ENCODE measurements at regions not wholly inside any gene's neighbourhood (a gene's known extent, or its start where the extent isn't known, plus 50 kb on each side); places are given as distances from the start of the nearest gene placed in this dataset.

GRCh38 chr12:11593013-11593412, 56.5 kb upstream of the ETV6 start:
- H3K27me3 ChIP-seq (ENCODE audit: control insufficient read depth, insufficient read depth, low read length), result no peaks in the 10 kb centered on the region
- no peak overlapping the region for H3K9ac ChIP-seq (ENCODE audit: low read length)
- H3K4me1 ChIP-seq (ENCODE audit: control insufficient read depth, insufficient read depth, low read length), result peaks cover 20% of the 10 kb centered on the region
- H3K9me3 ChIP-seq (ENCODE audit: control insufficient read depth, insufficient read depth, low read depth, low read length), result 0 out of 2 replicates have a peak, but pooled peaks cover 2% of the 10 kb centered on the region
- H3K27ac ChIP-seq (ENCODE audit: low read depth, low read length), result no peak overlapping the region
- no peaks in the 10 kb centered on the region for H3K36me3 ChIP-seq (ENCODE audit: control insufficient read depth, insufficient read depth, low read length)
- H3K4me3 ChIP-seq (ENCODE audit: low read depth, low read length), result no peak overlapping the region

- Histone ChIP-seq H3K4me3 (ENCODE audit: low read depth, low read length) (no peak overlapping the region), H3K9me3 (ENCODE audit: control insufficient read depth, insufficient read depth, low read depth, low read length) (no peaks in the 10 kb centered on the region), H3K4me1 (ENCODE audit: control insufficient read depth, insufficient read depth, low read length) (peaks cover 16% of the 10 kb centered on the region), H3K27ac (ENCODE audit: low read depth, low read length) (no peak overlapping the region), H3K9ac (ENCODE audit: low read length) (no peak overlapping the region), H3K27me3 (ENCODE audit: control insufficient read depth, insufficient read depth, low read length) (no peaks in the 10 kb centered on the region), H3K36me3 (ENCODE audit: control insufficient read depth, insufficient read depth, low read length) (no peaks in the 10 kb centered on the region)
These were observed 54.4 kb upstream of the ETV6 start for GRCh38 chr12:11595080-11595479.

- Histone ChIP-seq H3K4me3 (ENCODE audit: low read depth, low read length) (no peak overlapping the region), H3K27ac (ENCODE audit: low read depth, low read length) (no peak overlapping the region), H3K9ac (ENCODE audit: low read length) (no peak overlapping the region), H3K4me1 (ENCODE audit: control insufficient read depth, insufficient read depth, low read length) (peaks cover 9% of the 10 kb centered on the region; the same call in 1 of the 2 replicates), H3K27me3 (ENCODE audit: control insufficient read depth, insufficient read depth, low read length) (no peaks in the 10 kb centered on the region), H3K36me3 (ENCODE audit: control insufficient read depth, insufficient read depth, low read length) (no peaks in the 10 kb centered on the region), H3K9me3 (ENCODE audit: control insufficient read depth, insufficient read depth, low read depth, low read length) (no peaks in the 10 kb centered on the region)
These were observed 53.3 kb upstream of the ETV6 start for GRCh38 chr12:11596141-11596540.

GRCh38 chr12:11598900-11599299, 50.6 kb upstream of the ETV6 start:
- Histone ChIP-seq H3K27me3 (ENCODE audit: control insufficient read depth, insufficient read depth, low read length) (no peaks in the 10 kb centered on the region), H3K36me3 (ENCODE audit: control insufficient read depth, insufficient read depth, low read length) (no peaks in the 10 kb centered on the region), H3K9me3 (ENCODE audit: control insufficient read depth, insufficient read depth, low read depth, low read length) (no peaks in the 10 kb centered on the region), H3K4me3 (ENCODE audit: low read depth, low read length) (no peak overlapping the region), H3K27ac (ENCODE audit: low read depth, low read length) (no peak overlapping the region), H3K9ac (ENCODE audit: low read length) (no peak overlapping the region), H3K4me1 (ENCODE audit: control insufficient read depth, insufficient read depth, low read length) (peaks cover 4% of the 10 kb centered on the region; the same call in 1 of the 2 replicates)

All from HUES6 (cell line).